Coronary artery (tissue), 2 donors: ENCODE measurements at regions not wholly inside any gene's neighbourhood (a gene's known extent, or its start where the extent isn't known, plus 50 kb on each side); places are given as distances from the start of the nearest gene placed in this dataset.

Experiments used
- DNase-seq: peaks from one replicate; pipeline ENCODE4 v3.0.0-alpha.2; 2017; ENCODE audit warnings: low spot score
- H3K27ac ChIP-seq, 2 donors: fragments of 200-600 bp; sonication (generic); one replicate each; pipeline ENCODE4 v1.5.1; 2016 to 2019
- H3K4me3 ChIP-seq: fragments of 200-600 bp; sonication (generic); 2 replicates; pipeline ENCODE4 v1.5.1; 2016; ENCODE audit warnings: mild to moderate bottlenecking, moderate library complexity
- CTCF ChIP-seq: fragments of 200-600 bp; sonication (generic); IDR thresholded peaks from one replicate; pipeline ENCODE4 v1.5.1; 2019; ENCODE audit warnings: antibody characterized with exemption

- TF ChIP-seq CTCF, result no peak
- Histone ChIP-seq H3K4me3 (no peak overlapping the region), H3K27ac (no peak overlapping the region)
- DNase-seq, result no peak
Measured at GRCh38 chr14:53883739-53884138, 72.9 kb downstream of the BMP4 start.

- TF ChIP-seq CTCF, result no peak
- Histone ChIP-seq H3K27ac (no peak overlapping the region), H3K4me3 (no peak overlapping the region)
- no peak for DNase-seq
Measured at GRCh38 chr14:53882684-53883083, 73.9 kb downstream of the BMP4 start.

- DNase-seq, result no peak
- TF ChIP-seq CTCF, result no peak
Measured at GRCh38 chr14:53881921-53882320, 74.7 kb downstream of the BMP4 start.

GRCh38 chr14:53881161-53881871 lies 75.3 kb downstream of the BMP4 start:
- TF ChIP-seq CTCF, result no peak
- Histone ChIP-seq H3K27ac (no peak overlapping the region), H3K4me3 (no peak overlapping the region)
- no peak for DNase-seq

More at GRCh38 chr14:53881921-53882320, 74.7 kb downstream of the BMP4 start:
- Histone ChIP-seq H3K4me3 (no peak overlapping the region), H3K27ac (no peak overlapping the region)

- no peak overlapping the region for H3K4me3 ChIP-seq
- no peak for TF ChIP-seq CTCF
- H3K27ac ChIP-seq, result no peak overlapping the region
- DNase-seq, result no peak
Measured at GRCh38 chr14:53880761-53881160, 75.9 kb downstream of the BMP4 start.

- DNase-seq, result no peak
- no peak overlapping the region for H3K27ac ChIP-seq
- TF ChIP-seq CTCF, result no peak
- H3K4me3 ChIP-seq, result no peak overlapping the region
Measured at GRCh38 chr14:53879747-53880146, 76.9 kb downstream of the BMP4 start.

GRCh38 chr14:53879022-53879686 lies 77.5 kb downstream of the BMP4 start:
- Histone ChIP-seq H3K27ac (no peak overlapping the region), H3K4me3 (no peak overlapping the region)
- no peak for TF ChIP-seq CTCF
- no peak for DNase-seq
